SW480 (cell line): ENCODE measurements at regions not wholly inside any gene's neighbourhood (a gene's known extent, or its start where the extent isn't known, plus 50 kb on each side); places are given as distances from the start of the nearest gene placed in this dataset.
"Not testable (repeated sequence)": the region's sequence is repeated elsewhere in the genome, so short reads cannot be mapped to it uniquely, and the experiment has no call there.

Source experiments
- DNase-seq: peaks from one replicate; pipeline ENCODE4 v3.0.0-alpha.2; 2016; ENCODE audit warnings: low spot score

DNA sequence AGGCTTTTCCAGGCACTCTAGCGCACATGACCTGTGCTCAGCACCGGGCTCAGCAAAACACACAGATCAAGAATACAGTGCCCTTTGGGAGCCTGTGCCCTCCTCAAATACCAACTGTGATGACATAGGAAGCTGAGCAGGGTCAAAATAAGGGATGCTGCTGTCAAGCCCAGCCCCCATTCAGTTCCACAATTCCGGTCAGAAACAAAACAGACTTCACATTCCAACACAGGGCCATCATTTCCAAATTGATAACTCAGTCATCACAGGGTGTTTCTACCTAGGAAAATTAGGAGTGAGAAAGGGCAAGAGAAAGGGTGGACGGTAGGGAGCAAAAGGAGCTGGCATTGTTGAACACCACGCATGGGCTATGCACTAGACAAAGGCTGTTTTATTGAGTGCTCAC, 158.4 kb upstream of the CCDC54 start:
- DNase-seq = no peak

DNA sequence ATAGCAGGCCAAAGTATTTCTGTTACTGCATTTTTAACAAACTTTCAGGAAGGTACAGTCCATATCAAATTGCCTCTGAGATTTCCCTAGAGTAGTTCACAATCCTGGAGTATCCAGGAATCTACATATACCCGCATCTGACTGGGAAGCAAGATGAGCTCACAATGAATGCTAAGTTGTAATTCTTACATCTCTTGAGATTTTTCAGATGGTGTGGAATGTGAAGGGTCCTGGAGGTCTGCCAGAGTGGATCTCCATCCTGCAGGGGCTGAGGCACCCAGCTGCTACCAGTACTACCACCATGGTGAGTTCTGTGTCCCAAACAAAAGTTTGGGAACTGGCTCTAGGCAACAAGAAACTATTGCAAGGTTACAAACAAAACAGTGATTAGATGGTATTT, 156.7 kb upstream of the CCDC54 start:
- no peak for DNase-seq

DNA sequence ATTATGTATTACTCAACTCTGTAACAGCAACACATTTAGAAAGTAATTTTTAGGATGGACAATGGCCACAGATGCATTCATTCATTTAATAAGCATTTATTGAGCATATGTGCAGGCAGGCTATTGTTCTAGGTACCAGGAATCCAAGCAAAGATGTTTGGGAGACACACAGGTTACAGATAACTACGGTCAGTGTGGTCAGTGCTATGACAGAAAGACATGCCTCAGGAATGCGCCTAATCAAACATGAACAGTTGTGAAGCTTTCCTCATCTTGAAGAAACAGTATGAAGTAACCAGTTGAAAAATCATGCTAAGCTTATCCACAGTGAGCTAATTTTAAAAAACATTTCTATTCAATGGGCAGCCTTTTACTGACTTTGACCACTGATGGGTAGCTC, 155.4 kb upstream of the CCDC54 start:
- DNase-seq = no peak

DNA sequence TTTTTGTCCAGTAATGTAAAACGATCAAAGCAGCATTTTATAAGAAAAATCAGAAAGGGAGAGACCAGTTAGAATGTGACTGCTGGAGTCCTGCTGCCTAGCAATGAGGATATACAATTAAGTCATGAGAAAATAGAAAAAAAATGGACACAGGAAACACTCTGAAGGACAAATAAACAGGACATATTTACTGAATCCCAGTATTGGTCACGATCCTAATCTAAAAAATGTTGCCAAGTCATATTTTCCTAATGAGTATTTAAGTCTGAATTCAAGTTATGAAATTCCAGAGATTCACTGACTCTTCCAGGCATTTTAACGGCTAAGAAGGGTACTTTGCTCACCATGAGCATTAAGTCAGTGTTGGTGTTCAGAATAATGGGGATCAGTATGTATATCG, 154.3 kb upstream of the CCDC54 start:
- DNase-seq = no peak

DNA sequence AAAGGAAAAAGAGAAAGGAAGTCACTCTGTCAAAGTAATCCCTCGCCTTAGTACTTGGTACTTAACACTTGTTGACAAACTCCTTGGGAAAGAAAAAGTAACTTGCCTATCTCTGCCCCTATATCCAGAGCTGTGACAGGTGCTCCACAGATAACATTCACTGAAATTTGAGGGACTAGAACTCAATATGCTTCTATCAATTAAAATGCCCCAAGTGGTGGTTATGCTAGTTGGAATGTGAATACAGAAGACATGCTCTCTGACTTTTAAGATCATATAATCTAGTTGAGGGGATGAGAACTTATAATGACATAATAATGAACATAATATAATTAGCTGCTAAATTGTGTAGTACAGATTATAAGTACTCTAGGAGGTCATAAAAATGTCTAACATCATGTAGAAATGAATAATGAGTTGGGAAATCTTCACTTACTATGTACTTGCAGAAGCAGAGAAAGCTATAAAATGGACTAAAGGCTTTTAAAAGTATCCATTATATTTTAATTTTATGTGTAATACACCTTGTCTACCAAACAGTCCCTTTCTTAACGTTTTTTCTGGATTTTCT, 153.1 kb upstream of the CCDC54 start:
- no peak for DNase-seq

DNA sequence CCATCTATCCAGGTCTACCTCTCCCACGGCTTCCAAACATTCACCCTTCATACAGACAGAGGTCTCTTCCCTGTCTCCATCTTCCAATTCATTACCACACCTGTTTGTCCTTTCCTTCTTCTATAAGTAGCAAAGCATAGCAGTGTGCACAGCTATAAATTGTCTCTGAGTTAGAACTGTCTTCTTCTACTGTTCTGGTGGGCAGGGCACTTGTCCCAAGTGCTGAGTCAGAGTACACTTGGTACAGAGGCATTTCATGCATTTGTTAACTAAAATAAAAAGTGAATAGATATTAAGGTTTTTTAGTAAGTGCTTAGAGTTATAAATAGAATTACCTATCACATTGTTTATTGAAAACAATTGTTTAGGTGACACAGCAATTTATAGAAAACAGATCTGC, 150.1 kb upstream of the CCDC54 start:
- DNase-seq = no peak

DNA sequence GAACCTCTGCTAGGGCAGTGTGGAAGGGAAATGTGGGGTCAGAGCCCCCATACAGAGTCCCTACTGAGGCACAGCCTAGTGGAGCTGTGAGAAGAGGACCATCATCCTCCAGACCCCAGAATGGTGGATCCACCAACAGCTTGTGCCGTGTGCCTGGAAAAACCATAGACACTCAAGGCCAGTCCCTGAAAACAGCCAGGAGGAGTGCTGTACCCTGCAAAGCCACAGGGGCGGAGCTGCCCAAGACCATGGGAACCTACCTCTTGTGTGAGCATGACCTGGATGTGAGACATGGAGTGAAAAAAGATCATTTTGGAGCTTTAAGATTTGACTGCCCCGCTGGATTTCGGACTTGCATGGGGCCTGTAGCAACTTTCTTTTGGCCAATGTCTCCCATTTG, 143.4 kb upstream of the CCDC54 start:
- DNase-seq = not testable (repeated sequence)

DNA sequence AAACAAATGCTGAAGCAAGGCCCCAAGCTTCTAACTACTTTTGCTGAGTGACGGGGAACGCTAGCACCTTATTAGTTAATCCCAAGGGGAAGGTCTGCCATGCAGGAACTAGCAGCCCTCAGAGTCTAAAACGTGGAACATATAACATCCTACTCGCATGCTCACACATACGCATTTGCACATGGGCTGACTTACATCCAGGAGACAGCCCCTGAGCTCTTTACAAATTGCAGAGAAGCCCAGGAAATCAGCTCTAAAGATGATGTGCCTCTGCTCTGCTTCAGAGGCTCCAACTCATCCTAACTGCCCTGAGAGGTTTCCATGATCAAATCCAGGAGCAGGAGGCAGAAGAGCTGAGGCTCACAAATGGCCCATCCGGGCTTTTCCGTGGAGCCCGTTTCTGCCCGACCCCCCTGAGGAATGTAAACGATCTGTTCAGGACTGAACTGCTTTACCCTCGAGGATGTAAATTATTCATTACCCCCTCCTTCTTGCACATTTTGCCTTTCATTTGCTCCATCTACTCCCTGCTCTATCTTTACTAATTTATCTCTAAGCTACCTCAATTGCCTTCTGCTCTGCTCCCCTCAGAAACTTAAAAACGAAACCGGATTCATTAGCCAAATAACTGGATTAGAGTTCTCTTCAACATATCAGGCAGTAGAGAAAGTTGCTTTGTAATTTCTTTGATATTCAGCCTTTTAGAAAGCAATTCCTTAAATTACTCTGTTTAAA, 141.9 kb upstream of the CCDC54 start:
- DNase-seq = no peak

DNA sequence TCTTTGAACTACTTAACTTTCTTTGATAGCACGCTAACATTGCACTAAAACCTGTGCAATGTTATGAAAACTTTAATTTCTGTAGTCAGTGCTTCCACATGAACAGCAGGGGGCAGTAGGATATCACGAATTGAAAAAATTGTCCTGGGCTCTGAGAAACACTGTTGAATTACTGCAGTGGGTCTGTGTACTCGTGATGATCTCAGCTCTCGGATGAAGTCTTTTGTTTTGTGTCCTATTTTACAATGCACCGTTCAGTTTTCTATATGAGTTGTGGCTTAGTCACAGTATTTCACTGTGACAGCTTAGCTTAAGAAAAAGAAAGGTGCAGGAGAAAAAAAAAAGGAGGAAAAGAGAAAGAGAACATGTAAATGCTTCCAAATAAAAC, 141.3 kb upstream of the CCDC54 start:
- DNase-seq = peak; percentile 74

DNA sequence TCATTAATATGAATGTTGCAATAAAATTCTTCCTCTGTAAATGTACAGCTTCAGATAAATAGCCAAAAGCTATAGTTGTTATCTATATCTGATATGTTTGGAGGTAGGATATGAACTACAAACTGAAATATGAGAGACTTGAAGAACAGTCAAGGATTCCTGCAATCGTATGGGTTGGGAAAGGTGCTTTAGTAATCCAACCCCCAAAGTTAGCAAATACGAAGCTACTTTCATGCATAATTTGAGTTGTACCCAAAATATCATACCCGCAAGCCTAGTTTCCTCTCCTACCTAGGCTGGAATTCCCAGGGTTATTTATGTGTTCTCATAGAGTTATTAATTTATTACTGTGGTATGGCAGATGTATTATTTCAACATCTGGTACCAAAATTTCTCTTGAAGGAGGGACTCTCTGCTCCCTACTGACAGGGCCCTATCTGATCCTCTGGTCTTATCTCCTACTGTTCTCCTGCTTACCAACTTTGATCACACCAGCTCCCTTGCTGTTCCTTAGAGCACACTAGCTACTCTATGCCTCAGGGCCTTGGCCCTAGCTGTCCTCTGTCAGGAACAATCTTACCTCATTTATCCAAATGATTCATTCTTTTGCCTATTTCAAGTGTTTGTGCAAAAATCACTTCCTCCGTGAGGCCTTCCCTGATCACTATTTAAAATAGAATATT, 140.4 kb upstream of the CCDC54 start:
- no peak for DNase-seq

DNA sequence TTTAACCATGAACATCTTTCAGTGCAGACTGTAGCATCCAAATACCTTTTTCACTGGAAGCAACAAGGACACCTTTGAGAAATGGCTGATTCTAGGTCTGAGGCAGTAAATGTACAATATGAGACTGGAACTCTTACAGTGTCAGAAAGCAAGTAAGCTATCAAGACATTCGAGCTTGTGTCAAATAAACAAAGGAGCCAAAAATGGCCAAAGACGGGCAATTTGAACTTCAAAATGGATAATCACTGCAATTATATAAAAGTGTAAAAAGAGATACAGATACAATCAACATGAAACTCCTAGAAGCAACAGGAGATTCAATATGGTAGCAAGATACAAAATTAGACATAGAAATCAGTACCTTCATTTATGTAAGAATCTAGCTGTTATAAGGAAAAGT, 138.5 kb upstream of the CCDC54 start:
- DNase-seq = no peak

DNA sequence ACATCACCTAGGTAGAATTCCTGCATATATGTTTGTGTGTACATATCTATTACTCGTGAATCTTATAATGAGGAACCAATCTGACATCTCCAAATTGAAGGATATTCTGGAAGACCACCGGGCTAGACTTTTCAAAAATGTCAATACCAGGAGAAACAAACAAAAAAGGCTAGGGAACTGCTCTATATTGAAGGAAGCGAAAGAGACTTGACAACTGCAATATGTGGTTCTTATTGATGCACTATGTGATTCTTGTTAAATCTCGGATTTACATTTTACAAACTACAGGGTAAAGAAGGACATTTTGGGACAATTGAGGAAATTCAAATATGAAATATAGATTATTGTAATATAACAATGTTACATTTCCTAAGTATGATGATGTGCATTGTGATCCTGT, 137.5 kb upstream of the CCDC54 start:
- no peak for DNase-seq

DNA sequence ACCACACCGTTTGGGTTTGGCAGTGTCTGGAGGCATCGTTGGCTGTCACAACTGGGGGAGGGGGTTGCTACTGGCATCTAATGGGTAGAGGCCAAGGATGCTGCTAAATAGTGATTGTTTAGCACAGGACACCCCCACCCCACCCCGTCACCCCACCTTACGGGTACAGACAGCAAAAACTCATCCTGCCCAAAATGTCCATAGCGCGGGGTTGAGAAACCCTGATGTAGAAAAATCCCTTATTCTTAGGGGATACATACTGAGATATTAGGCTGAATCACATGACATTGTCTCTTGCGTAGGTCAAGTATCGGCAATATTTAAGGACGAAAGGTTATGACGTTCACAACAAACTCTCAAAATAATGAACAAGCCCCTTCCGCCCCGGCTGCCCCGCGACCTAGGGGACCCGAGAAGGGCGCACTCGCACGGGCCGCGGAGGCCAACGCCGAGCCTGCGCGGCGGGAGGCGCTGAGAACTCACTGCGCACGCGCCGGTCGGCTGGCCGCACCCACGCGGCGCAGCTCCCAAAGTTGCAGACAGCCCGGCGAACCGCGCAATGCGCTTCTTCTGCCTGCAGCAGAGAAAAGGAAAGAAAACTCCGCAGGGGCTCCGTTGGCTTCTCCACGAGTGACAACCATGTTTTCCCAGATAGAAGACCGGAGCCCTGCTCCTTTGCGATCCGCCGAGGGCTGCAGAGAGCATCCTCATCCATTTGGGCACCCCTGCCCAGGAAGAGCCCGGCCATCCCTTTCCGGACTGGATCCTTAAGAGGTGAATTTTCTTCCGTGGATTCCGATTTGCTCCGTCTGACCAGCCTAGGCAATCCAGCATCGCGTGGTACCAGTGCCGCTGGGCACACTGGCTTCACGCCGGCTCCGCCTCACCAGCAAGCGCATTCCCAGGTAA, 136.8 kb upstream of the CCDC54 start:
- peak; percentile 62 for DNase-seq

DNA sequence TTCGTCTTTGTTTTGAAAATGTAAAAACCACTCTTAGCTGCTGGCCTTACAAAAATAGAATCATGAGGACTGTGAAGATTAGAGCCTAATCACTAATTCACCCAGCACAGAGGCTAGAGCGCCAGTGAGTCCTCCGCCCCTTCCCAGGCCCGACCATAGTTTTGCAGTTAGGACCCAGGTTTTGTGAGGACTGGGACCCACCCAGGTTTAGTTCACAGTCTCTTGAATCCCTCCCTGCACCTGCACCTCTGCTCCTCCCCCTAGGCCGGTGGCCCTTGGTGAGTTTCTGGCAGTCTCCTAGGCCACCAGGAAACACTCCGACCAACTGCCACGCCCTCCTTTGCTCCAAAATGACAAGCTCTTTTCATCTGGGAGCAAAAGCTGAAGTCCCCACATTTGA, 136.0 kb upstream of the CCDC54 start:
- peak; percentile 57 for DNase-seq

DNA sequence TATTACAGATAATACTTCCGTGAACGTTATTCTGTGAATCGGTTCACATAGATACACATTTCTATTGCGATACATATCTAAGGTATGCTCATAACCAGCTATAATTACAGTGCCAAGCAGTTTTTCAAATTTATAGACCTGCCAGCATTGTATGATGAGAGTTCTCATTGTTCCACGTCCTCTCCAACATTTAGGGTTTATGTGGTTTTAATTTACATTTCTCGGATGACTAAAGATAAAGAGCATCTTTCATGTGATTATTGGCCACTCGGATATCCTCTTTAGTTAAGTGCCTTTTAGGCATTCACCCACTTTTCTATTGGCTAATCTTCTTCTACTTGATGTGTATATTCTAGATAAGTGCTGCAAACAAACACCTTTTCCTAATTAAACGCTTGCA, 134.7 kb upstream of the CCDC54 start:
- DNase-seq = peak; percentile 35

DNA sequence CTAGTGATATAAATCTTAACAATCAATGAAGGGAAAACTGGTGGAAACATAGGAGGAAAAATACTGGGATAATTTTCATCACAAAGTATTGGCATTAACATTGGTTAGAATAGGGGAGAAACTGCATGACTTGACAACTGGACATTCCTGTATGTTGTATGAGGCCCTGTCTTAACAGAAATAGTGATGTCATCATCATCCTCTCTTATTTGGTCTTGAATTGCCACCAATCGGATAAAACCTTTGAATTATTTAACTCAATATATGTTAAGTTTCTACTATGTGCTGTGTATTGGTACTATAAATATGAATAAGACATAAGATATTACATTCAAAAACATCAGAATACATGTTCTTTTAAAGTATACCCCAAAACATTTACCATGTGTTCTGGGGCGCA, 130.1 kb upstream of the CCDC54 start:
- DNase-seq = no peak

DNA sequence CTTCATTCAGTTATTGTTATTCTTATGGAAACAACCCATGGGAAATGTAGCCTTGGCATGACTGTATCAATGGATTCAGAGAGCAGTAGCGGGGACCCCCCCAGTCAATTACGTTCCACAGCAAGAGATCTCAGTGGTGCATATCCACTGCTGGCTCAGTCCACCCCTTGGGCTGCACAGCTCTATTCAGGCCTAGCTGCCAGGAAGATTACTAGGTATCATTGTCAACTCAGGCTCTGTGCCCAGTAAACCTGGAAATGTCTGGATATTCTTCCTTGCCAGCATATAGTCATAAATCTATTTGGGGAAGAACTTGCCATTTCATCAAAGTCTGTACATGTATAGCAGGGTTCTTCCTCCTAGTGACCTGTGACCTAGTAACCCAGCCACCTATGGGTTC, 128.1 kb upstream of the CCDC54 start:
- no peak for DNase-seq

DNA sequence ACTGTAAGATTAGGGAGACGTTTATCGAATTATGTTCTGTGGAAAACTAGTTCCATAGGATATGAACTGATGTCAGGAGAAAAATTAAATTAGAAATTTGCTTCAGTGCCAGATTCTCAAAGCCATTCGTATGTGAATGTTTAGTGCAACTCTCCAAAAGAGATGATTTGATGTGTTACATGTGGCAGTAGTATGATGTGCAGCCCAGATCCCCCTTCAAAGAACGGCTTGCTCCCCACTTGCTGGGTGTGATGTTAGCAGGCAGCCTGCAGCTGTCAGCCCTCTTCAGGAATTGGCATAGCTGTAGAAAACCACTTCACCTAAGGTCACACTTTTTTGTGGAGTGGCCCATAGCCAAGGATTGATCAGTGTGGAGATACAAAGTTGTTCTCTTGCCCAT, 127.0 kb upstream of the CCDC54 start:
- no peak for DNase-seq

DNA sequence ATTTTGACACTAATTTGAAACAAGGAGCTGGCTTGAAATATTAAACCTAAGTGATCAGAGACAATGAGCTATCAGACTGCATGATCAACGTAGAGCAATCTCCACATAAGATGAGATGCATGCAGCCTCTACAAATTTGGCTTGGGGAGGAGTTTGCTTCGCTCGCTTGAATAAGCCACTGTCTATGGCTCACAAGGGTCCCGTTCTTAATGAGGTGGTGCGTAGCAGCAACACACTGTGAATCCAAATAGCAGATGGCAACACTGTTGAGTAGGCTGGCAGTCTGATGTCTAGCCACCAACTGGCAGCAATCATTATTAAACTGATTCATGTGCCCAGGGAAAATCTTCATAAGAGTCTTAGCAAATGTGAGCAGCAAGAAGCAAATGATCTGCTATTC, 125.4 kb upstream of the CCDC54 start:
- no peak for DNase-seq

DNA sequence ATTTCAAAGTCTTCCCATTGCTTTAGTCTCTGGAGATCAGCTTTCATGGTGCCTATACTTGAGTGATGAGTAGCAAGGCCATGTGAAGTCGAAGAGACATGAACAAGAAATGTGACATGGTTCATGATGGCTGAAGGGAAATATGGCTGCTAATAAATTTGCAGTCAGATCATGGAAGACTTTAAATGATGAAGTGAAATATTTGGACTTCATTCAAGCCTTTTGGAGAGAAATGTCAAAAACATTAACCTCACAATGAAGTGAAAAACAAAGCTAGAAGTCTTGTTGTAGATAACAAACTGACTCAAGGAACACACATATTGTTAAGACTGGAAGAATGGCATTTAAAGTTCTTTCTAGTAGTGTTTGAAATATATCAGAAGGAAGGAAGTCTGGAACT, 120.3 kb upstream of the CCDC54 start:
- no peak for DNase-seq

DNA sequence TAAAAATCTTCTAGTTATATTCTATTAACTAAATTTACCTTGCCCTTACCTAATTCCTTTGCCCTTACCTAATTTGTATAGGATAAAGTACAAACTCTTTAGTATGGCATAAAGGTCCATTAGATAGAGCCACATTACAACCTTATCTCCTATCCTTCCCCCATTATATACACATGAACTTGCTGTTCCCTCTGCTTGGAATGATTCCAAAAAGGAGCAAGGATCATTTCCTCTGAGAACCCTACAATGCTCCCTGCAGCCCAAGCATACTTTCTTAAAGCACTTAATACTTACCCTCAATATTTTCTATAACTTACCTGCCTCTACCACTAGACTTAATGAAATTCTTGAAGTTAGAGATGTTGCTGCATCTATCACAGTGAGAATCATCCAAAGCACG, 118.9 kb upstream of the CCDC54 start:
- DNase-seq = no peak

DNA sequence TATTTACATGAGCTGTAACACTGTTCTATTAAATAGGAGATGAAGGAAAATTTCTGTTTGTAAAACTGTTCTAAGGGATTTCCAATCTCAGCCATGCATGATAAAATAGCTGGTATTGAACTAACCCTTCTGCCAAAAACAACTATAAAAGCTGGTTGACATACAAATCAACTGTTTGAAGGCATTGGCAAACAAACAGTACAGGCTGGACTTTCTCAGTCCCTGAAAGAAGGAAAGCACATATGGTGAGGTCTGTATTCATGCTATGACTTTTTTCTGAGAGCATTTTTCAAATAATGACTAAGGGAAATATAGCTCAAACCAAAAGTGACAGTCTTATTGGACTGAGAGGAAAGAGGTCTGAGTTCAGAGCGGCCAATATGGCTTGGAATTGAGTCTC, 117.0 kb upstream of the CCDC54 start:
- DNase-seq = no peak
